ENCODE measurements at regions not wholly inside any gene's neighbourhood (a gene's known extent, or its start where the extent isn't known, plus 50 kb on each side); places are given as distances from the start of the nearest gene placed in this dataset.
"Not testable (repeated sequence)": the region's sequence is repeated elsewhere in the genome, so short reads cannot be mapped to it uniquely, and the experiment has no call there.

- no peak for DNase-seq
Measured at GRCh38 chr20:40895182-40895581, 133.4 kb upstream of the TOP1 start.

GRCh38 chr20:40896814-40897700 lies 131.6 kb upstream of the TOP1 start:
- no peak for DNase-seq

- no peak for DNase-seq
Measured at GRCh38 chr20:40899344-40899743, 129.3 kb upstream of the TOP1 start.

- DNase-seq: no peak
Measured at GRCh38 chr20:40900666-40901215, 127.9 kb upstream of the TOP1 start.

GRCh38 chr20:40902661-40903060 lies 126.0 kb upstream of the TOP1 start:
- no peak for DNase-seq

GRCh38 chr20:40908309-40908708 lies 120.3 kb upstream of the TOP1 start:
- DNase-seq: no peak

GRCh38 chr20:40909489-40909888 lies 119.1 kb upstream of the TOP1 start:
- DNase-seq: not testable (repeated sequence)

GRCh38 chr20:40910436-40910835 lies 118.2 kb upstream of the TOP1 start:
- not testable (repeated sequence) for DNase-seq

GRCh38 chr20:40911152-40911551 lies 117.5 kb upstream of the TOP1 start:
- not testable (repeated sequence) for DNase-seq

- no peak for DNase-seq
Measured at GRCh38 chr20:40913224-40914185, 115.1 kb upstream of the TOP1 start.

- no peak for DNase-seq
Measured at GRCh38 chr20:40915756-40916155, 112.9 kb upstream of the TOP1 start.

- no peak for DNase-seq
Measured at GRCh38 chr20:40916276-40916675, 112.3 kb upstream of the TOP1 start.

GRCh38 chr20:40920291-40920690 lies 108.3 kb upstream of the TOP1 start:
- DNase-seq: no peak

GRCh38 chr20:40922865-40923264 lies 105.8 kb upstream of the TOP1 start:
- no peak for DNase-seq

- no peak for DNase-seq
Measured at GRCh38 chr20:40925829-40926510, 102.7 kb upstream of the TOP1 start.

GRCh38 chr20:40926928-40927327 lies 101.7 kb upstream of the TOP1 start:
- no peak for DNase-seq

- DNase-seq: no peak
Measured at GRCh38 chr20:40930561-40930960, 98.1 kb upstream of the TOP1 start.

- DNase-seq: no peak
Measured at GRCh38 chr20:40931410-40932044, 97.1 kb upstream of the TOP1 start.

GRCh38 chr20:40932436-40932835 lies 96.2 kb upstream of the TOP1 start:
- DNase-seq: no peak

- DNase-seq: no peak
Measured at GRCh38 chr20:40933758-40934157, 94.9 kb upstream of the TOP1 start.

GRCh38 chr20:40938020-40938419 lies 90.6 kb upstream of the TOP1 start:
- DNase-seq: no peak

GRCh38 chr20:40939667-40940066 lies 89.0 kb upstream of the TOP1 start:
- DNase-seq: no peak
